B cell (primary cell): ENCODE measurements at regions not wholly inside any gene's neighbourhood (a gene's known extent, or its start where the extent isn't known, plus 50 kb on each side); places are given as distances from the start of the nearest gene placed in this dataset.

Experiments
- ATAC-seq: fragments of 200-7000 bp; cut with Tn5 transposase; one replicate; pipeline ENCODE4 v1.10.0; 2021; ENCODE audit warnings: low read depth, mild to moderate bottlenecking, moderate number of reproducible peaks, moderate library complexity
- CTCF ChIA-PET: fragments of 350-600 bp; sonication (Branson Sonifier 250); formaldehyde crosslinking; loops from one replicate; lab custom pipeline; 2021; ENCODE audit warnings: antibody characterized with exemption, inconsistent platforms; lab: Charles Lee
- POLR2A ChIA-PET: fragments of 350-600 bp; sonication (Branson Sonifier 250); formaldehyde crosslinking; loops from one replicate; lab custom pipeline; 2021; ENCODE audit warnings: antibody characterized with exemption; lab: Charles Lee
- DNase-seq: peaks from one replicate; pipeline ENCODE4 v3.0.0; 2013
- H2AFZ ChIP-seq: 2 replicates; pipeline ENCODE4 v1.6.1; 2012; ENCODE audit warnings: mild to moderate bottlenecking, low read depth, low read length; ENCODE audit not compliant: insufficient read depth, poor library complexity, severe bottlenecking
- H3K27ac ChIP-seq, 2 donors: 1 replicate in 1 of 2; 2 replicates in 1 of 2; pipeline ENCODE4 v1.5.1; 2012 to 2013; ENCODE audit warnings: low read length in 2 of 2, mild to moderate bottlenecking in 2 of 2, moderate library complexity in 1 of 2
- H3K27me3 ChIP-seq, 4 experiments: fragments of 200-600 bp in 1 of 4; sonication (generic) in 1 of 4; replicated peaks in 1 of 4; 1 replicate in 2 of 4; 2 replicates in 2 of 4; pipeline versions ENCODE4 v1.6.1 to v1.7.0; 2013 to 2016; ENCODE audit warnings: low read length in 3 of 4, mild to moderate bottlenecking in 2 of 4, mixed read lengths in 1 of 4, moderate library complexity in 1 of 4; ENCODE audit not compliant: insufficient read depth in 4 of 4, control insufficient read depth in 3 of 4; ENCODE audit errors: control extremely low read depth in 1 of 4
- H3K36me3 ChIP-seq, 2 experiments: replicated peaks in 1 of 2; 1 replicate in 1 of 2; 2 replicates in 1 of 2; pipeline versions ENCODE4 v1.6.1 to v1.7.1; 2013; ENCODE audit warnings: low read length in 1 of 2; ENCODE audit not compliant: insufficient read depth in 2 of 2, control insufficient read depth in 1 of 2; ENCODE audit errors: control extremely low read depth in 1 of 2, extremely low read depth in 1 of 2
- H3K4me1 ChIP-seq, 2 donors: fragments of 200-600 bp in 1 of 2; sonication (generic) in 1 of 2; 1 replicate in 1 of 2; 2 replicates in 1 of 2; pipeline versions ENCODE4 v1.5.1 to v1.6.1; 2013 to 2017; ENCODE audit warnings: low read length in 2 of 2; ENCODE audit not compliant: control insufficient read depth in 2 of 2, insufficient read depth in 2 of 2
- H3K4me2 ChIP-seq: replicated peaks from 2 replicates; pipeline ENCODE3; 2012; ENCODE audit warnings: mild to moderate bottlenecking, low read depth, low read length; ENCODE audit not compliant: poor library complexity, severe bottlenecking
- H3K4me3 ChIP-seq, 5 experiments: fragments of 200-600 bp in 1 of 5; sonication (generic) in 1 of 5; 1 replicate in 3 of 5; 2 replicates in 2 of 5; pipeline versions ENCODE4 v1.5.1 to v1.7.0; 2011 to 2016; ENCODE audit warnings: low read length in 4 of 5, mild to moderate bottlenecking in 4 of 5, low read depth in 2 of 5, control low read depth in 1 of 5, moderate library complexity in 1 of 5; ENCODE audit not compliant: insufficient read depth in 1 of 5; ENCODE audit errors: control extremely low read depth in 1 of 5, extremely low read depth in 1 of 5
- H3K79me2 ChIP-seq: fragments of 200-600 bp; sonication (generic); one replicate; pipeline ENCODE4 v1.6.0; 2016; ENCODE audit warnings: low read length; ENCODE audit not compliant: control insufficient read depth, insufficient read depth
- H3K9ac ChIP-seq: fragments of 200-600 bp; sonication (generic); 2 replicates; pipeline ENCODE4 v1.6.1; 2017; ENCODE audit warnings: mild to moderate bottlenecking, low read length, moderate library complexity
- H3K9me3 ChIP-seq, 3 donors: one replicate each; pipeline versions ENCODE4 v1.6.1 to v1.7.1; 2013; ENCODE audit warnings: low read length in 2 of 3; ENCODE audit not compliant: control insufficient read depth in 2 of 3, insufficient read depth in 1 of 3; ENCODE audit errors: control extremely low read depth in 1 of 3
- H4K20me1 ChIP-seq: 2 replicates; pipeline ENCODE4 v1.6.0; 2012; ENCODE audit warnings: mild to moderate bottlenecking, low read length; ENCODE audit not compliant: insufficient read depth, control insufficient read depth, poor library complexity, severe bottlenecking
- H3K27ac Mint-ChIP-seq: one replicate; pipeline ENCODE4 v1.8.0; 2021; ENCODE audit warnings: mixed read lengths
- H3K27me3 Mint-ChIP-seq: one replicate; pipeline ENCODE4 v1.8.0; 2021; ENCODE audit warnings: mixed read lengths
- H3K4me1 Mint-ChIP-seq: one replicate; pipeline ENCODE4 v1.8.0; 2021; ENCODE audit warnings: mixed read lengths
- H3K4me3 Mint-ChIP-seq: one replicate; pipeline ENCODE4 v1.8.0; 2021; ENCODE audit warnings: mixed read lengths
- H3K9me3 Mint-ChIP-seq: one replicate; pipeline ENCODE4 v1.8.0; 2022; ENCODE audit warnings: mixed read lengths; ENCODE audit not compliant: insufficient read depth
- EZH2 ChIP-seq: IDR thresholded peaks from 2 replicates; pipeline ENCODE4 v1.6.1; 2012; ENCODE audit warnings: borderline replicate concordance, low read depth, mild to moderate bottlenecking, moderate library complexity, low read length; ENCODE audit not compliant: insufficient read depth, poor library complexity, severe bottlenecking
- WGBS: methylation state at CpG from one replicate; pipeline ENCODE4 v1.1.5; 2013; ENCODE audit warnings: missing lambda C conversion rate; ENCODE audit not compliant: insufficient coverage; 5-methylcytosine and 5-hydroxymethylcytosine counted together
- intact Hi-C: fragments of 100-400 bp; cut with micrococcal nuclease; formaldehyde crosslinking; loops from one replicate; pipeline ENCODE4 v1.10.0; 2022
- TF ChIP-seq, protein P1 (sequence below): fragments of 200-600 bp; IDR thresholded peaks from one replicate; pipeline ENCODE4 v1.8.0; 2022; ENCODE audit warnings: antibody characterized with exemption, mild to moderate bottlenecking

GRCh38 chr6:91540902-91541301, 954.0 kb upstream of the MAP3K7 start:
- Histone ChIP-seq H3K9me3 (no peaks in the 10 kb centered on the region), H3K4me1 (no peaks in the 10 kb centered on the region), H3K27me3 (no peaks in the 10 kb centered on the region), H3K36me3 (no peaks in the 10 kb centered on the region), H4K20me1 (no peaks in the 10 kb centered on the region), H3K4me2 (no peak overlapping the region), H3K4me3 (no peak overlapping the region), H2AFZ (no peak overlapping the region), H3K27ac (no peak overlapping the region), H3K9ac (no peak overlapping the region), H3K79me2 (no peaks in the 10 kb centered on the region)
- Mint-ChIP-seq H3K27me3 (no peaks in the 10 kb centered on the region), H3K9me3 (peaks cover 4% of the 10 kb centered on the region), H3K4me3 (no peak overlapping the region), H3K27ac (no peak overlapping the region), H3K4me1 (no peaks in the 10 kb centered on the region)
- 87% methylated on average over 4 of the region's 5 CpGs for WGBS
- intact Hi-C loops: no loop called here
- DNase-seq: no peak
- ChIA-PET CTCF (no interaction called here), POLR2A (no interaction called here)
- TF ChIP-seq, protein P1, sequence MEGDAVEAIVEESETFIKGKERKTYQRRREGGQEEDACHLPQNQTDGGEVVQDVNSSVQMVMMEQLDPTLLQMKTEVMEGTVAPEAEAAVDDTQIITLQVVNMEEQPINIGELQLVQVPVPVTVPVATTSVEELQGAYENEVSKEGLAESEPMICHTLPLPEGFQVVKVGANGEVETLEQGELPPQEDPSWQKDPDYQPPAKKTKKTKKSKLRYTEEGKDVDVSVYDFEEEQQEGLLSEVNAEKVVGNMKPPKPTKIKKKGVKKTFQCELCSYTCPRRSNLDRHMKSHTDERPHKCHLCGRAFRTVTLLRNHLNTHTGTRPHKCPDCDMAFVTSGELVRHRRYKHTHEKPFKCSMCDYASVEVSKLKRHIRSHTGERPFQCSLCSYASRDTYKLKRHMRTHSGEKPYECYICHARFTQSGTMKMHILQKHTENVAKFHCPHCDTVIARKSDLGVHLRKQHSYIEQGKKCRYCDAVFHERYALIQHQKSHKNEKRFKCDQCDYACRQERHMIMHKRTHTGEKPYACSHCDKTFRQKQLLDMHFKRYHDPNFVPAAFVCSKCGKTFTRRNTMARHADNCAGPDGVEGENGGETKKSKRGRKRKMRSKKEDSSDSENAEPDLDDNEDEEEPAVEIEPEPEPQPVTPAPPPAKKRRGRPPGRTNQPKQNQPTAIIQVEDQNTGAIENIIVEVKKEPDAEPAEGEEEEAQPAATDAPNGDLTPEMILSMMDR: no peak
- TF ChIP-seq EZH2: no peak
- ATAC-seq: no peak

- intact Hi-C loops: no loop called here
- no peaks in the 10 kb centered on the region for H3K27me3 Mint-ChIP-seq
- no peak overlapping the region for H3K27ac ChIP-seq
These were observed 952.6 kb upstream of the MAP3K7 start for GRCh38 chr6:91539456-91539855.

More at GRCh38 chr6:91539456-91539855, 952.6 kb upstream of the MAP3K7 start:
- TF ChIP-seq, protein P1: no peak
- no peak for TF ChIP-seq EZH2
- H2AFZ ChIP-seq: no peak overlapping the region
- H3K9me3 ChIP-seq: no peaks in the 10 kb centered on the region
- CTCF ChIA-PET: no interaction called here
- no peak for DNase-seq
- H3K27ac Mint-ChIP-seq: no peak overlapping the region
- no peaks in the 10 kb centered on the region for H3K4me1 Mint-ChIP-seq
- no peaks in the 10 kb centered on the region for H3K36me3 ChIP-seq
- POLR2A ChIA-PET: no interaction called here
- H3K9ac ChIP-seq: no peak overlapping the region
- peaks cover 4% of the 10 kb centered on the region for H3K9me3 Mint-ChIP-seq
- no peaks in the 10 kb centered on the region for H3K4me1 ChIP-seq
- H4K20me1 ChIP-seq: no peaks in the 10 kb centered on the region
- H3K4me3 ChIP-seq: no peak overlapping the region
- H3K27me3 ChIP-seq: no peaks in the 10 kb centered on the region
- 86% methylated on average over 1 of the region's 3 CpGs for WGBS
- no peak overlapping the region for H3K4me3 Mint-ChIP-seq
- no peaks in the 10 kb centered on the region for H3K79me2 ChIP-seq
- no peak overlapping the region for H3K4me2 ChIP-seq
- ATAC-seq: no peak
